HG02938 (cell line): ENCODE measurements at regions not wholly inside any gene's neighbourhood (a gene's known extent, or its start where the extent isn't known, plus 50 kb on each side); places are given as distances from the start of the nearest gene placed in this dataset.
"Not testable (repeated sequence)": the region's sequence is repeated elsewhere in the genome, so short reads cannot be mapped to it uniquely, and the experiment has no call there.

Experiments
- ATAC-seq: cut with Tn5 transposase; IDR thresholded peaks from one replicate; pipeline ENCODE4 v1.9.1; 2021; ENCODE audit warnings: mild to moderate bottlenecking, moderate library complexity; ENCODE audit not compliant: unreplicated experiment

DNA sequence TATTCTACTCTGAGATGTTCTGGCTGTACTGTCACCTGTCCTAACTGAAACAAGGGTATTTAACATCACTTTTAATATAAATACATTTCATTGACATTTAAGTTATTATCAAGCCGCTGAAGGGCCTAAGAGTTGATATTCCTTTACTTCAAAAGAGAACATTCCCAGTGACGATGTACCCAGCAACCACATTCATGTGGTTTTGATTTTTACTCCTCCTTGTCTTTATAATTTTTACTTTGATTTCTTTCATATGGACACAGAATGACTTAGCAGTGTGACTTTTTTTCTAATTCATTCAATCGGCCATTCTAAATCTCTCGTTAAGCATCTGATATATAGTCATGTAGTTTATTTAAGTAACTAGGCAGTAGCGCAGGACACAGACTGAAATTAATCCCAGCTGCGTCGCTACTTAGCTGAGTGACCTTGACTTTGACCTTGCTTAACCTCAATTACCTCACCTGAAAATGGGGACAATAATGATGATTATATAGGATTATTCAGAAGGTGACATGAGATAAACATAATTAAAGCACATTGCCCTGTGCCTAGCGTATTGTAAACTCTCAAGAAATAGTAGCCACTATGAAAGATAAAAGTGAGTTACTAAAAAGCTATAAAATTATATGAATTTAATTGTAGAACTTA lies 476.6 kb downstream of the SETD4 start:
- ATAC-seq = no peak

DNA sequence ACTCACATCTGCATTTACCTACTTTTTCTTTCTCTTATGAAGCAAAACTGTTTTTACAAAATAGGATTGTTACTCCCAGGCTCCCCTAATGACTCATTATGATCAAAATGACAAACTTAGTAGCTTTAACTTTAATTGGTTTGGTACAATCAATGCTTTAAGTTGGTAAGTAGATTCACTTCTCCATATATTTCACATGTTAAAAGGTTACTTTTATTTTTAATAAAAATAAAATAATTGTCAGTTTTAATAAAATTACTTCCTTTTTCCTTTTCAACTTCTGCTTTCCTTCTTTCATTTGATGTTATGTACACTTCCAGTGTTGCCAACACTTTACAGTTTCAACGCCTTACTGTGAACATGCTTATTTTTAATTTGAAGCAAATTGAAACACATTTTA lies 477.6 kb downstream of the SETD4 start:
- no peak for ATAC-seq

DNA sequence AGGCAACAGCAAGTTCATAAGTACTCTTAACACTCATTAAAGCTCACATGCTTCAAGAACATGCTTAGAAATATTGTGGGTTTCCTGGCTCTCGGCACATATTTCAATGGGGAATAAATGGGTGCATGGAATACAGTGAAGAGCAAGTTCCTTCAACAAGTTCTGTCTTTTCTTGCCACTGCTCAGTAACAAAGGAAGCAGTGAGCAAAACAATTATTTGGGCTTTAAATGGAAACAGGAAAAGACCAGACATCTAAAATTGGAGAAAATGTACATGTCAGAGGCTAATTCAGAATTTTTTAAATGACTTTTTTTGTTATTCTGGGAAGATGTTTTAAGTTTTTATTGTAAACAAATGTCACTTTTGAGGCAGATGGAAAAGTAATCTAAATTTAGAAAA lies 478.7 kb downstream of the SETD4 start:
- no peak for ATAC-seq

DNA sequence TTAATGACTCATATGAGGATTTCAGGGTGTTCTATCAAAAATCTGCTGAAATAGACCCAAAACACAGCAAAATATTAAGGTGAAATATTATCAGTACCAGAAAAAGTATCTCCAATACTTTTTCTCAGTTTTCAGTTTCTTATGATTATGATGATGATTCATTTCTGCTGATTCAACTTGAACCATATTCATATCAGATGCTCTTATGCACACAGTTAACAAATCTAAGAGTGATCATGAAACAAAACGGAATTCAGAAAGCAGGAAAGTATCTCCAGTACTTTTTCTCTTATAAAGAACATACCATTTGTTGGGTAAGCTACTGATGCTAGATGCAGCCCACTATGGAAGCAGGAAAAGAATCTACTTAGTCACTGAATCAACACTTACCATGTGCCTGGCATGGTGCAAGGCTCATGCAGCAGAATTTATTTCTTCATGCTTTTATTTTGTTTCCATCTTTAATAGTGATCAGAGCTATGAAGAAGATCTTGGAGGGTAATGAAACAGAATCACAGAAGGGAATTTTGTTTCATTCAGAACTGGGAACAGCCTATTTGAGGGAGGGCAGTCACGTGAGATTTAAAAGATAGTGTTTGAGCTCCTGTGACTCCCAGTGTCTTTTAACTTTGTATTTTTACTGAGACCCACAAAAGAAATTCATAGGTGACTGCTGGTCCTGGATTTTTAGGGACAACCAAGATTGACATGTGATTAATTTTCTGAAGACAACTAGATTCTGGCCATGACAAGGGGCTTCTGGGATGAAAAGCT lies 480.6 kb downstream of the SETD4 start:
- ATAC-seq = no peak

DNA sequence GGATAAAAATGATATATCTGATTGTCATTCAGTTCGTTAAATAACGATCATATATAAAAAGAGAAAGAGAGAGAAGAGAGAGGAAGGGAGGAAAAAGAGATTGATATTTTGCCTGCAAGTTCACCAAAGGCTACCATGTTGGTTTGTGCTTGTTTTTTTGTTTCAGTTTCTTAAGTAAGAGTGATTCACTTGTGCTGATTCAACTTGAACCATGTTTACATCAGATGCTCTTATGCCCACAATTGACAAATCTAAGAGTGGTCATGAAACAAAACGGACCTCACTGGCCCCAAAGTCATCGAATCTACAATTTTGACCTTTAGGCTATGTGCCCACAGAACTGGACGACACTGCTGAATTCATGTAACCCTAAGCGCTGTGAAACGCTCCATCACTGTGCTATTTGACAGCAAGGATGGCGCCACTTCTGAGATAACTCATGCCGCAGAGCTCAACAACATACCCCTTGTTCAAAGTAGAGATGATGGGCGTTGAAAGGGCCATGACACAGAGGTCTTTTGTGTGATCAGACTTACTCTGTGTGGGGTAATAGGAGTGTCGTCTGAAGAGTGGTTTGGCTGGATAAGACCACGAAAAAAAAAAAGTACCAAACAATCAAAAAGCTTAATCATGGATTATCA lies 481.4 kb downstream of the SETD4 start:
- no peak for ATAC-seq

DNA sequence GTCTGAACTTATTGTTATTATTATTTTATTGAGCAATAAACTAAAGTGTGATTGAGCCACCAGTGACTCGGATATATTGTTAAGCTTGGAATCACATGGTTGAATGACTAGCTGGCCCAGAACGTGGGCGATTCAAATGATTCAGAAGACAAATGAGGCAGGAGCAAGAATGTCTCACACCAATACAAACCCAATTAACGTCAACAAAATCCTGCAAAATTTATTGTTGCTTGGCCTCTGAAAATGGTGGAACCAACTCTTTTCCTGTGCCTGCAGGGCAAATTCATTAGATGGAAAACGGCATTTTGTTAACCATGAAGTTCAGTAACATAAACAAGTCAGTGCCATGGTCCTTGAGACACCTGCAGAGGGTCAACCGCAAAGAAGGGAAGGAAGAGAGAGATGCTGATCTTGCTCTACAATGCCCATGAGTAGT lies 482.0 kb downstream of the SETD4 start:
- ATAC-seq = no peak

DNA sequence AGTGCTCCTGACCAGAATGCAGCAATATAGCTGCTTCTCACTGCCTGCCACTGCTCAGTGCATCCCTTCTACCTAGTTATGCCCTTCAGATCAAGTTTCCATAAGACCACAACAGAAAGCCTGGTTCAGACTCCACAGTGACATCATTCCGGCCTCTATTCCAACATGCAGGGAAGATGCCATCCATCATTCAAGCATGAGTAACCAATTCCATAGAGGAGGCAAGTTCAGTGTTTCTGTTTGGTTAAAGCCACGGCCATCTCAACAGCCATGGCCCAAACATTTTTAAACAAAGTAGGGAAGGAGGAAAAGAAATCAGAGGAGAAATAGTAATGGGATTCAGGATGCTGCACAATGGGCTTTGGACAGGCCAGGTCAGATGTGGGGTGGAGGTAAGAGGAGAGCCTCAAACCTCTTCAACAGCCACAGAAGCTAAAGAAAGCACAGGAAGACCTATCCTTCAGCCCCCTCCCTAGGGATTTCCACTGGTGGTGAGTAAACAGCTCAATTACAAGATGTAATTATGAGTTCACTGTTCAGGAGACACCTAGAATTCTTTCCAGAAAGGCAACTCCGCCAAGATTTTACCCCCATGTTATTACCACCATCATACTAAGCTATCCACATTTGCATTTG lies 484.9 kb downstream of the SETD4 start:
- no peak for ATAC-seq

DNA sequence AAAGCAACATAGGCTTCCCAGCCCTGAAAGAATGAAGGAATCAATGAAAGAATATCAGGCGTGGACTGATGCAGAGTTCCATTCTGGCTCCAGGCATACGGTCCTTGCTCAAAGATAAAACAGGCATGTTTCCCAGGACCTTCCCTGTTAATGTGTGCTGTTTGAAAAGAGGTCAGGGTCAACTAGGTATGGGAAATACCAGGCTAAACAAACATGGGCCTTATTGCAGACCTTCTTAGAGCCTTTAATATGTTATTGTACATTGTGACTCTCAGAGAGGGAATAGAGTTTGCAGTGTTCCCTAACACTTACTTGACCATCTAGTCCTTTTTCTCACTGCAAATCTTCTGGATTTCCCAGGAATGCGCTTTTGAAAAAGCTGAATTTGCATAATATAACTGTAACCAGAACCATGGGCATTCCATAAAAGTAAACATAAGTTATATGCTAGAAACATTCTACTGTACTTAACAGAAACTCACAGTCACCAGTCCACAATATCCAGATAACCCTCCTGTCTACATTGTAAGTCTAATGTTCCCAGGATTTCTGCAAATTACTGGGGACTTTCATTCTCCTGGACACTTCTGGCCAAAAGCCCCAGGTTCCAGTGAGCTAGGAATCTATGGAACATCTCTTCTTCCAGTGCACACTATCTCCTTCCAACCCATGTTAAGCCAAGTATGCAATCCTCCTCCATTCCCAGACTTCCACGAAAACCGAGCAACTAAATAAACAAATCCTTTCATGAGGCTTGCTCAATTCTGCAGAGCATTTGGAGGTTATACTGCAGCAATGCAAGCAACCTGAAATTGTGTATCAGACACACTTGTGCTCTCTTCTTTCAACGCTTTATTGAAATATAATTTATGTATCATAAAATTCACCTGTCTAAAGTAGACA lies 486.6 kb downstream of the SETD4 start:
- no peak for ATAC-seq

DNA sequence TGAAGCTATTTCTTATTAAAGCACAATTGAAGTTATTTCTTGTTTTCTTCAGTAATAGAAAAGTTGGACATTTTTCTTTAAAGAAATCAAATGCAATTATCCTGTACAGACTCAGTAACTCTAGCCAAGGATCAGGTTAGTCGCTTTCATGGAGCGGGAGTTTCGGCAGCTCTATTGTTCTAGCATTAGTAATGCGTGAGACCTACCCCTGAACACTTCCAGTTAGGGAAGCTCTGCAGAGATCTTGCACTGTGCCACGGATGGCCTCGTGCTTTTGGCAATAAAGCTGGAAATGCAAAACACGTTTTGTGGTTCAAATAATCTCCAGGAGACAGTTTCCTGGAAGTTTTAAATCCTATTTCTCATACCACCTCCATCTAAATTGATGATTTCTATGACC lies 488.4 kb downstream of the SETD4 start:
- no peak for ATAC-seq

DNA sequence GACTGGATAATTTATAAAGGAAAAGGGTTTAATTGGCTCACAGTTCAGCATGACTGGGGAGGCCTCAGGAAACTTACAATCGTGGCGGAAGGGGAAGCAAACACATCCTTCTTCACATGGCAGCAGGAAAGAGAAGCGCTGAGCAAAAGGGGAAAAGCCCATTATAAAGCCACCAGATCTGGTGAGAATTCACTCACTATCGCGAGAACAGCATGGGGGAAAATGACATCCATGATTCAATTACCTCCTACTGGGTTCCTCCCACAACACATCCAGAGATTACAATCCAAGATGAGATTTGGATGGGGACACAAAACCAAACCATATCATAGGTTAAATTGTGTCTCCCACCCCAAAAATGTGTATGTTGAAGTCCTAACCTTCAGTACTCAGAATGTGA lies 491.7 kb downstream of the SETD4 start:
- no peak for ATAC-seq

DNA sequence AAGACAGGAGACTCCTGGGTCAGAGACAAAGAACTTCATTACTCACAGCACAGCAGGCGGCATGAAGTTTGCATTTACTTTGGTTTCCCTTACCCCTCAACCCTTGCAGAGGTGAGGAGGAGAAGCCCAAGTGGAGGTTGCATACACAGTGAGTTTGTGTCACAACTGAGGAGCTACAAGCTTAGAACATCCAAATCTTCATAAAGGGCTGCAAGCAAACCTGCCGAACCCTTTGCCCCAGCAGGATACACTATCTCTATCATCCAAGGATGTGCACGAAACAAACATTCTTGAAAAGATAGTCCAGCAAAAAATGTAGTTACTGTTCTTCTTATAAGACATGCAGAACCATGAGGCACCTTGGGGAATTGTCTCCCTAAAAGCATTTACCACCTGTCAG lies 493.5 kb downstream of the SETD4 start:
- ATAC-seq = no peak

DNA sequence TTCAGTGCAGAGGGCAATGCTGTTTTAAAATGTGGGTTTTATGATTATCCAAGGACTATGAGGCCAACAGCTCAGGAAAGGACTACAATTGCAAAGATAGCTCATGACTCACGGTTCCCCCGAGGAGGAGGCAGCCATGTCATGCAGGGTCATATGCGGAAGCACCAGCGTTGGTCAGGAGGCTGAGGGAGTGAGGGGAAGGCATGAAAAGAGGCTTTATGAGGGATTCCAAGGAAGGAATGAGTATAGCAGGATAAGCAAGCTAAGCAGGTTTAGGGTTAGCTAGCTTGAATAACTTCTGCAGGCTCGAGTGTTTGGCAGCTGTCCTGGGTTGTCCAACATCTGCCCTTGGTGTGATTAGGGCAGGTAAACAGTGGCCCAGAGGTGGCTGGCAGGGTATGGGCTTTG lies 495.1 kb downstream of the SETD4 start:
- no peak for ATAC-seq

DNA sequence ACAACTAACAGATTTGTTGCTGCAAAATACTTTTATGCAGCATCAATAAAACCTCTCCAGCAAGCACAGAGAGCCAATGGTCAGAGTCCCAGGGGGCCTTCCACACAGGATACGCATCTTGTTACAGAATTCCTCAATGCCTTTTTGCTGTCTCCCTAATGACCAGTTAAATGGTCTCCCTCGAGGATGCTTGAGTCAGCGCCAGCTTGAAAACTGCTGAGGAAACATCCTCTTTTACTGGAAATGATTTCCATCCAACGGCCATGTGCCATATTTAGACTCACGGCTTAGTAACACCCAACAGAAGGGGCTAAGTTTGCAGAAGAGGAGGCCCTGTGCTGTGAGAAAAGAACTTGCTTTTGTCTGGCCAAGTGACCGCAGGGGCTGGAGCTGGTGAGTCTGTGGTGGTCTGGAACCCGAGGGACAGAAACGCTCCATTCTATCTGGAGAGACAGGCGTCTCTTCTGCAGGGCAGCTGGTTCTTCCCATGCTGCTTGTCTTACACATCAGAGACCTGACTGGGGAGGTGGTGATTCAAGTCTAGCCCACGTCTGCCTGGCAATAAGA lies 496.4 kb downstream of the SETD4 start:
- ATAC-seq = no peak

DNA sequence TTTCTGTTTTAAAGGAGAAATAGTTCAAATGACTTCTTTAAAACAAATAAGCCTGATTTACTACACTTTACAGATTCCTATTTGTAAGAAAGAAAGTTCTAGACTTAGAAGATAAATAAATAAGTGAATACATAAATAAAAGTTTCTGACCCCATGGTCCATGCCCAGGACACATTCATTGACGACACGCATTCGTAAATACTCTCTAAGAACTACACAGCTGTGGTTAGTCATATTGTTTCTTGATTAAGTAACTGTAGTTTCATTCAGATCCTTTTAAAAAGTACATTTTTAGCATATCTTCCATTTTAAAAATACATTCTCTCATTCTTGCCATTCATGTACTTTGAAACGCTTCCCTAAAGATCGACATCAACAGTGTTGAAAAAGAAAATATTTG lies 497.4 kb downstream of the SETD4 start:
- ATAC-seq = no peak

DNA sequence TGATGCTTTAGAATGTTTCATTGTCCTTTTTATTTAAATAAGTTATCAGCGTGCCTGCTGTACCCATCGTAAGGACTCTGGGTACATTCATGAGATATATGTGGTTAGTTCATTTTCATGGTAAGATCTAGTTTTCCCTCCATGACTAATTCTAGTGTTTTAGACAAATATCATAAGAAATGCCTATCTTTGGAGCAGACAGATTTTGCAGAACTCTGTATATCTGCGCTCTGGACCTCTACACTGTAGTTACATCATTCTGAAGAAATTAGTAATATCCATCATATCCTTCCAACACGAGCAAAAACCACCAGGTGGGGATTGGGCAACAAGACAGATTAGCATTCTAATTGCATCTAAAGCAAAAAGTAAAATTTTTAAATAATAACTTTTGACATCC lies 499.2 kb downstream of the SETD4 start:
- ATAC-seq = no peak

DNA sequence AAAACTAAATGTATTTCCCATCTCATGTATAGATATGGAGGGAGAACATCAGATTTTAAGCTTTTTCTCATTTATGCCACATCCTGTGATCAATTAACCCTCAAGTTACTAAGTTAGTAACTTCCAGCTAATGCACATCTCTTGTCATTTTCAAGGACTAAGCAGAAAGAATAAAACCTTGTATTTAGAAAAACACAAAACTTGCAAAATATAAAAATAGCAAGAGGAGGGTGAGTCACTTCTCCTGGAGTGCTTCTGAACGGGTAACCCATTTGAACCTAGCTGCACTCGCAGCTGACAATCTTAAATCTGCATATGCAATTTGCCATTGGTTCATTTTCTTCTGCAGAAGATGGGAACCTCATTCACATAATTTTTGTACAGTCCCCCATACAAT lies 500.5 kb downstream of the SETD4 start:
- no peak for ATAC-seq

DNA sequence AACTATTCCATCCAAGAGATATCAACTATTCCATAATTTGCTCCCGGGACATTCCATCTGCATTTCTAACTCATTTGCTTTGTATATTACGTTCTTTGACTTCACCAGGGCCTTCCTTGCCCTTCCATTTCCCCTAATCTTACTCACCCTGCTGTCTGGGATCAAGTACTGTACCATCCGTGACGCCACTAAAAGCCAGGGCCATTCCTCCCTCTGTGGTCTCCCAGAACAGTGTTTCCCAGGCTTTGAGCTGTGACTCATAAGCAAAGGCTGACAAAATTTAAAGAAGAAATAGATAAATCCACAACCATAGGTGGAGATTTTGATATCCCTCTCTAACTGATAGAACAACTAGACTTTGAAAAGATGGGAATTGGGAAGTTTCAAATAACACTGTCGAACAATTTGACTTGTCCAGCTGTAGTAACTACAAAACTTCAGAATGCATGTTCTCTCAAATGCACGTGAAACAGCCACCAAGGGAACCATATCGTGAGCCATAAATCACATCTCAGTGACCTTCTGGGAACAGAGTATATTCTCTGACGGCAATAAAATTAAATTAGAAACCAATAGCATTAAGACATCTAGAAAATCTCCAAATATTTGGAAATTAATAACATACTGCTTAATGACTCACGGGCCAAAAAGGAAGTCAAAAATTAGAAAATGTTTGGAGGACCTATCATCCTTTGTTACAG lies 501.0 kb downstream of the SETD4 start:
- no peak for ATAC-seq

DNA sequence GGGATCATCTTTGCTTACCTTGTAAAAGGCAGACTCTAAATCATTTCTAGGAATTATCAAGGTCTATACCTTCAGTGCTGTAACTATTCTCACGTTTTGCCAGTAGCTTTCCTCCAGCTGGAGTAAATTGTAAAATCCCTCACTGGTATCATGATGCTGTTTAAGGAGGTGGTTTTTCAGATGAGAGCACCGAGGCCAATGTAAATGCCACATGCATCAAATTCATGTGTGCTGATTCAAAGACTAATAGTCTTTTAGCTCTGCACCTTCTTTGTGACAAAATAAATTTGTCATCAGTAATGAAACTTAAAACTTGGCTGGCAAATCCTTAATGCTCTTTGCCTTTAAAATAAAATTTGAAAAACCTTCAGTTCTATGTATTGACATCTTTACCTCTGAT lies 503.8 kb downstream of the SETD4 start:
- no peak for ATAC-seq

DNA sequence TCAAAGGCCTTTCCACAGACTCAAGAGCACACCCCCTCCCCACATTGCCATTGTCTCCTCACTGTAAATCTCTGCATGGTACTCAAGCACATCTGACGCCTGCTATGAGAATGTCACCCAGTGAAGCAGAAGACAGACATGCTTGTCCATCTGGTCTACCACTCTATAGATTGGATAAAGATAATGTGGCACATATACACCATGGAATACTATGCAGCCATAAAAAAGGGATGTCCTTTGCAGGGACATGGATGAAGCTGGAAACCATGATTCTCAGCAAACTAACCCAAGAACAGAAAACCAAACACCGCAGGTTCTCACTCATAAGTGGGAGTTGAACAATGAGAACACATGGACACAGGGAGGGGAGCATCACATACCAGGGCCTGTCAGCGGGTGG lies 503.4 kb upstream of the RUNX1 start:
- not testable (repeated sequence) for ATAC-seq
